ENCODE measurements at regions not wholly inside any gene's neighbourhood (a gene's known extent, or its start where the extent isn't known, plus 50 kb on each side); places are given as distances from the start of the nearest gene placed in this dataset.

GRCh38 chr3:5293207-5293606 lies 105.7 kb downstream of the EDEM1 start:
- H3K9ac ChIP-seq (ENCODE audit: insufficient read depth in 1 of 2, low read depth in 2 of 2, low read length in 2 of 2): no peak overlapping the region
- in situ Hi-C loops (cut with MboI): no loop called here
- no peaks in the 10 kb centered on the region for H3K36me3 ChIP-seq (ENCODE audit: control insufficient read depth, insufficient read depth, low read length)
- H3K4me1 ChIP-seq (replicated peaks in 1 of 2; ENCODE audit: control insufficient read depth in 2 of 2, insufficient read depth in 2 of 2, low read length in 2 of 2): no peaks in the 10 kb centered on the region
- H3K4me3 ChIP-seq: no peak overlapping the region
- no peaks in the 10 kb centered on the region; a peak in 1 of 5 replicates for H3K27me3 ChIP-seq (ENCODE audit: control insufficient read depth in 2 of 2, insufficient read depth in 2 of 2, low read length in 2 of 2)
- H3K9me1 ChIP-seq (ENCODE audit: control insufficient read depth, insufficient read depth, low read length): no peaks in the 10 kb centered on the region
- WGBS (ENCODE audit: insufficient coverage, low coverage, missing lambda C conversion rate): 0% methylated on average over 2 of the region's 2 CpGs
- H2AFZ ChIP-seq (ENCODE audit: low read depth, low read length): no peak overlapping the region
- no peak overlapping the region for H3K27ac ChIP-seq (ENCODE audit: extremely low read depth, low read depth, low read length)
- no peak for ATAC-seq
- no peak for DNase-seq (ENCODE audit: extremely low read depth in 1 of 4, low spot score in 3 of 4)
- ChIA-PET CTCF (ENCODE audit: low intra/inter-chr PET ratio) (no interaction called here), POLR2A (no interaction called here)
- no peak overlapping the region for H3K4me2 ChIP-seq (ENCODE audit: insufficient read depth, low read length)
- no peaks in the 10 kb centered on the region for H3K9me3 ChIP-seq (replicated peaks; ENCODE audit: control insufficient read depth, insufficient read depth, low read depth, low read length)
- FAIRE-seq: no peak
- intact Hi-C loops (cut with micrococcal nuclease): no loop called here
- no TSS peak for BruUV-seq (replicated peaks)
- H4K20me1 ChIP-seq (replicated peaks; ENCODE audit: control insufficient read depth, insufficient read depth, low read length): no peaks in the 10 kb centered on the region
- H3K79me2 ChIP-seq (ENCODE audit: control insufficient read depth, insufficient read depth, low read length): no peaks in the 10 kb centered on the region
- TF ChIP-seq JUNB (CRISPR knock-in tag; conservative IDR thresholded peaks at IDR 0.05): no peak
- TF ChIP-seq SP1 (CRISPR knock-in tag; IDR thresholded peaks at IDR 0.05): no peak
- no peak for TF ChIP-seq SUPT5H (IDR thresholded peaks at IDR 0.05)
- TF ChIP-seq NR2C2 (CRISPR knock-in tag; IDR thresholded peaks at IDR 0.05): no peak
- TF ChIP-seq NR2C2 (tag; IDR thresholded peaks at IDR 0.05): no peak
- TF ChIP-seq ZNF79 (CRISPR knock-in tag; IDR thresholded peaks at IDR 0.05; ENCODE audit: low read depth): no peak
- no peak for TF ChIP-seq TCF7L2 (IDR thresholded peaks at IDR 0.05; ENCODE audit: low read depth, low read length)
- TF ChIP-seq CEBPZ (IDR thresholded peaks at IDR 0.05; ENCODE audit: borderline replicate concordance, low read depth, low read length): no peak
- TF ChIP-seq, protein P1, sequence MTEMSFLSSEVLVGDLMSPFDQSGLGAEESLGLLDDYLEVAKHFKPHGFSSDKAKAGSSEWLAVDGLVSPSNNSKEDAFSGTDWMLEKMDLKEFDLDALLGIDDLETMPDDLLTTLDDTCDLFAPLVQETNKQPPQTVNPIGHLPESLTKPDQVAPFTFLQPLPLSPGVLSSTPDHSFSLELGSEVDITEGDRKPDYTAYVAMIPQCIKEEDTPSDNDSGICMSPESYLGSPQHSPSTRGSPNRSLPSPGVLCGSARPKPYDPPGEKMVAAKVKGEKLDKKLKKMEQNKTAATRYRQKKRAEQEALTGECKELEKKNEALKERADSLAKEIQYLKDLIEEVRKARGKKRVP (CRISPR knock-in tag; IDR thresholded peaks at IDR 0.05): no peak
- TF ChIP-seq HIVEP1 (CRISPR knock-in tag; IDR thresholded peaks at IDR 0.05): no peak
- no peak for TF ChIP-seq TFAM (CRISPR knock-in tag; conservative IDR thresholded peaks at IDR 0.05)
- TF ChIP-seq ZNF551 (CRISPR knock-in tag; IDR thresholded peaks at IDR 0.05): no peak
- TF ChIP-seq SAFB (IDR thresholded peaks at IDR 0.05; ENCODE audit: borderline replicate concordance, low read depth, low read length): no peak
